Spleen (tissue), 11 donors: ENCODE measurements at regions not wholly inside any gene's neighbourhood (a gene's known extent, or its start where the extent isn't known, plus 50 kb on each side); places are given as distances from the start of the nearest gene placed in this dataset.
A peak's percentile ranks its signal among the peaks of the same experiment; 100 is the strongest.

Experiments used
- DNase-seq: peaks from one replicate; pipeline ENCODE4 v3.0.0-alpha.2; 2020
- H3K27ac ChIP-seq, 8 donors: fragments of 200-600 bp; sonication (generic) in 7 of 8; 1 replicate in 4 of 8; 2 replicates in 4 of 8; pipeline versions ENCODE4 v1.5.0 to v1.8.0; 2016 to 2021; ENCODE audit warnings: inconsistent platforms in 4 of 8, mild to moderate bottlenecking in 4 of 8, moderate library complexity in 1 of 8
- H3K27me3 ChIP-seq, 7 donors: fragments of 200-600 bp; sonication (generic) in 6 of 7; replicated peaks in 1 of 7; 1 replicate in 4 of 7; 2 replicates in 3 of 7; pipeline versions ENCODE4 v1.5.0 to v1.8.0; 2016 to 2021; ENCODE audit warnings: inconsistent platforms in 3 of 7, mild to moderate bottlenecking in 1 of 7
- H3K36me3 ChIP-seq, 6 donors: fragments of 200-600 bp; sonication (generic) in 5 of 6; 1 replicate in 4 of 6; 2 replicates in 2 of 6; pipeline versions ENCODE4 v1.5.0 to v1.8.0; 2016 to 2021; ENCODE audit warnings: inconsistent platforms in 2 of 6
- H3K4me1 ChIP-seq, 6 donors: fragments of 200-600 bp; sonication (generic) in 5 of 6; 1 replicate in 3 of 6; 2 replicates in 3 of 6; pipeline versions ENCODE4 v1.5.0 to v1.8.0; 2016 to 2021; ENCODE audit warnings: inconsistent platforms in 3 of 6
- H3K4me3 ChIP-seq, 8 donors: fragments of 200-600 bp; sonication (generic) in 7 of 8; 1 replicate in 4 of 8; 2 replicates in 4 of 8; pipeline versions ENCODE4 v1.5.0 to v1.8.0; 2016 to 2021; ENCODE audit warnings: inconsistent platforms in 4 of 8, mild to moderate bottlenecking in 4 of 8, moderate library complexity in 2 of 8
- H3K9me3 ChIP-seq, 8 donors: fragments of 200-600 bp; sonication (generic) in 7 of 8; 1 replicate in 4 of 8; 2 replicates in 4 of 8; pipeline versions ENCODE4 v1.5.0 to v1.8.0; 2016 to 2021; ENCODE audit warnings: inconsistent platforms in 4 of 8
- POLR2A ChIP-seq, 3 donors: fragments of 450-650 bp; IDR thresholded peaks; one replicate each; pipeline ENCODE4 v1.5.1; 2017; ENCODE audit warnings: antibody characterized with exemption in 3 of 3, mild to moderate bottlenecking in 1 of 3
- POLR2AphosphoS5 ChIP-seq, 3 donors: sonication (generic); formaldehyde crosslinking; IDR thresholded peaks; one replicate each; pipeline ENCODE4 v1.5.1; 2017; ENCODE audit warnings: antibody characterized with exemption in 3 of 3
- WGBS, 5 donors: extraction: QIAGEN DNeasy Blood & Tissue Kit in 3 of 5; methylation state at CpG; one replicate each; pipeline versions ENCODE4 v1.1.5 to v1.1.7; 2013 to 2018; 5-methylcytosine and 5-hydroxymethylcytosine counted together
- intact Hi-C: fragments of 100-400 bp; cut with DNase I; formaldehyde crosslinking; loops from one replicate; pipeline ENCODE4 v1.15.0; 2023; ENCODE audit warnings: low total_unique reads
- TF ChIP-seq, protein P1 (sequence below), 11 experiments: fragments of 200-600 bp in 7 of 11; fragments of 450-650 bp in 4 of 11; sonication (generic) in 4 of 11; IDR thresholded peaks in 8 of 11; conservative IDR thresholded peaks in 3 of 11; 1 replicate in 7 of 11; 2 replicates in 4 of 11; pipeline versions ENCODE4 v1.4.0 to v1.8.0; 2016 to 2021; ENCODE audit warnings: antibody characterized with exemption in 11 of 11, inconsistent platforms in 4 of 11, mild to moderate bottlenecking in 1 of 11
- donor health status: healthy with polysubstance abuse.
- donor health status: DM: no; HTN: no; CAD: no; lungs with moderate emphysema.
- donor health status: DM: no; HTN: no; CAD: no.
- donor health status: Bipolar disorder and iron deficiency.
- donor health status: healthy.
- donor health status: DM: no; HTN: no; CAD: no.
- donor health status: DM: yes; HTN: yes; CAD: no.

DNA sequence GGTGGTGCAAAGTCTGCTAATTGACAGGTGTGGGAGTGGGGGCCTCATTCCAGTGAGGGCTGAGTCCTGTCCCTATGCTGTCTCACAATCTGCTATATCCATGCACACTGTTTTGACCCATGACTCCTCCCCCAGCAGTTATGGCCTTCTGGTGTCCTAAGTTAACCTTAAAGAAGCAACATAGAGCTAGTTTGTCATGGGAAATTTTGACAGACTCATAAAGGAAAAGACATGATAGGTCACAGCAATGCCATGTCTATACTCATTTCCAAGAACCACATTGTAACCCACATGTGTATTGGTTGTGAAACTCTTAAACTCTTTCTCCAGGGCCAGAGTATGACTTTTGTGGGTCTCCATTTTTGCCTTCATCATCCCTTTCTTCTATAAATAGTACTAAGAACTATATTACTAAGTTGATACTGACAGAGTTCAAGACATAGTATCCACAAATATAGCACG, 78.2 kb upstream of the SLC1A4 start:
- no peak for DNase-seq
- Histone ChIP-seq H3K36me3 (no peaks in the 10 kb centered on the region), H3K27ac (no peak overlapping the region), H3K27me3 (no peaks in the 10 kb centered on the region), H3K4me1 (peaks cover 0 to 33% (median 23%) of the 10 kb centered on the region in 6 donors), H3K4me3 (no peak overlapping the region), H3K9me3 (no peaks in the 10 kb centered on the region)
- TF ChIP-seq, protein P1, sequence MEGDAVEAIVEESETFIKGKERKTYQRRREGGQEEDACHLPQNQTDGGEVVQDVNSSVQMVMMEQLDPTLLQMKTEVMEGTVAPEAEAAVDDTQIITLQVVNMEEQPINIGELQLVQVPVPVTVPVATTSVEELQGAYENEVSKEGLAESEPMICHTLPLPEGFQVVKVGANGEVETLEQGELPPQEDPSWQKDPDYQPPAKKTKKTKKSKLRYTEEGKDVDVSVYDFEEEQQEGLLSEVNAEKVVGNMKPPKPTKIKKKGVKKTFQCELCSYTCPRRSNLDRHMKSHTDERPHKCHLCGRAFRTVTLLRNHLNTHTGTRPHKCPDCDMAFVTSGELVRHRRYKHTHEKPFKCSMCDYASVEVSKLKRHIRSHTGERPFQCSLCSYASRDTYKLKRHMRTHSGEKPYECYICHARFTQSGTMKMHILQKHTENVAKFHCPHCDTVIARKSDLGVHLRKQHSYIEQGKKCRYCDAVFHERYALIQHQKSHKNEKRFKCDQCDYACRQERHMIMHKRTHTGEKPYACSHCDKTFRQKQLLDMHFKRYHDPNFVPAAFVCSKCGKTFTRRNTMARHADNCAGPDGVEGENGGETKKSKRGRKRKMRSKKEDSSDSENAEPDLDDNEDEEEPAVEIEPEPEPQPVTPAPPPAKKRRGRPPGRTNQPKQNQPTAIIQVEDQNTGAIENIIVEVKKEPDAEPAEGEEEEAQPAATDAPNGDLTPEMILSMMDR (IDR thresholded peaks at IDR 0.05 in 8 of 11, conservative IDR thresholded peaks at IDR 0.05 in 3 of 11), result no peak
- no peak for TF ChIP-seq POLR2A (IDR thresholded peaks at IDR 0.05)
- TF ChIP-seq POLR2AphosphoS5 (IDR thresholded peaks at IDR 0.05), result no peak
- intact Hi-C loops, result loop anchor here (10.0 kb wide), 2 partner anchors 74 to 254 kb away; partner anchors contain the start of gene SLC1A4
- WGBS, 5 donors, result 43 to 66% (median 61%) methylated on average over 1 of the region's 1 CpG

DNA sequence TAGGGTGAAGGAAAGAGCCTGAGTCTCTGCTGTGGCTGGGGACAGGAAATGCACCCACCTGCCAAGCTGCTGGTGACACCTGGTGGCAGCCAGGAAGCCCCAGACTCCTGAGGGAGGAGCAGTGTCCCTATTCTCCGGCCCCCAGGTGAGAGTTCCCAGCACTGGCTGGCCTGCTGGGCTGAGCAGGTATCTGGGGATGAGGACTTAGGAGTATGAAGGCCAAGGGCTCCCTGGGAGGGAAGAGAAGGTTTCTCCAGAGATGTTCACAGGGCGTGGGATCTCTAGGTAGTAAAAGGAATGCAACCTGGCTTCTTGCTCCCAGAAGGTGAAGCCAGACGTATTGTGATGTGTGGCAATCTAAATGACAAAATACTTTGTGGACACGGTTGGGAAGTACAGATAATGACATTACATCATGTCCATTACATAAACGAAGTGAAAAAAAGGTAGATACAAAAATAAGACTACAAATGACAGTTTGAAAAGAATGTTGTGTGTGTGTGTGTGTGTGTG, 75.8 kb upstream of the SLC1A4 start:
- WGBS, 5 donors, result 37 to 72% (median 57%) methylated on average over 5 of the region's 5 CpGs

GRCh38 chr2:64914247-64914646, 75.0 kb upstream of the SLC1A4 start:
- Histone ChIP-seq H3K4me3 (no peak overlapping the region), H3K27me3 (no peaks in the 10 kb centered on the region), H3K4me1 (peaks cover 11 to 65% (median 49%) of the 10 kb centered on the region in 6 donors), H3K27ac (peak overlapping the region in 3 of 8 donors; percentile 21 to 87 (median 82)), H3K9me3 (no peaks in the 10 kb centered on the region), H3K36me3 (no peaks in the 10 kb centered on the region)
- TF ChIP-seq, protein P1 (IDR thresholded peaks at IDR 0.05 in 8 of 11, conservative IDR thresholded peaks at IDR 0.05 in 3 of 11), result no peak
- TF ChIP-seq POLR2AphosphoS5 (IDR thresholded peaks at IDR 0.05) (no peak), POLR2A (IDR thresholded peaks at IDR 0.05) (no peak)
- intact Hi-C loops, result loop anchor here (10.0 kb wide), 2 partner anchors 71 to 251 kb away; partner anchors contain the start of gene SLC1A4
- DNase-seq, result no peak
- WGBS, 5 donors, result 68 to 81% (median 76%) methylated on average over 9 of the region's 9 CpGs

More for the DNA sequence above, 75.8 kb upstream of the SLC1A4 start:
- peaks cover 7 to 57% (median 45%) of the 10 kb centered on the region in 6 donors for H3K4me1 ChIP-seq
- no peaks in the 10 kb centered on the region for H3K27me3 ChIP-seq
- no peaks in the 10 kb centered on the region for H3K9me3 ChIP-seq
- peak in 1 of 3 donors; percentile 38 for TF ChIP-seq POLR2AphosphoS5 (IDR thresholded peaks at IDR 0.05)
- no peak for TF ChIP-seq POLR2A (IDR thresholded peaks at IDR 0.05)
- TF ChIP-seq, protein P1 (IDR thresholded peaks at IDR 0.05 in 8 of 11, conservative IDR thresholded peaks at IDR 0.05 in 3 of 11), result peak in 4 of 11 experiments; percentile 15 to 38 (median 22)
- intact Hi-C loops, result loop anchor here (10.0 kb wide), 2 partner anchors 71 to 251 kb away; partner anchors contain the start of gene SLC1A4
- no peak for DNase-seq
- H3K27ac ChIP-seq, result no peak overlapping the region
- no peaks in the 10 kb centered on the region for H3K36me3 ChIP-seq
- H3K4me3 ChIP-seq, result no peak overlapping the region

DNA sequence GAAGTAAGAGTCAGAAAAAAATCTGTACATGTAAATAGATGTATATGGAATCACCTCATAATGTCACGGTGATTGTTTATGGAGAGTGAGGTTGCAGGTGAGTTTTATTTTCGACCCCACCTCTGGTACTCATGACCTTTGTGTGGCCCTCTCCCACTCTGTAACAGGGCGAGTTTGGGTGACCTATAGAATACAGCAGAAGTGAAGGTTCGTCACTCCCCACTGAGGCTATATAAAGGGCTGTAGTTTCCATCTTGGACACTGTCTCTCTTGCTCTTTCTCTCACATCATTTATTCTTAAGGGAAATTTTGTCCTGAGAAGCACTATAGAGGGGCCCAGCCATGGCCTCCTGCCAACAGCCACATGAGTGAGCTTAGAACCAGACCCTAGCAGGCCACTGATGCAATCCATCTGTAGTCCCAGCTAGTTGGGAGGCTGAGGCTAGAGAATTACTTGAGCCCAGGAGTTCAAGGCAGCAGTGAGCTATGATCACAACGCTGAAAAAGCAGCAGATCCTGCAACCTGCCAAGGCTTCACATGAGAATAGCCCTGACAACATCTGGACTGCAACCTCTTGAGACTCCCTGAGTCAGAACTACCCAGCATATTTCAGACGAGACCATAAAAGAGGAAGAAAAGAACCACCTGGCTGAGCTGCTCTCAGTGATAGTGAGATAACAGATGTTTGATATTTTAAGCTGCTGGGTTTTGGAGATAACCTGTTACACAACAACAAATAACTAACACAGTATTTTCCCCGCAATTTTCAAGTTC, 74.3 kb upstream of the SLC1A4 start:
- WGBS, 5 donors, result 54 to 62% (median 58%) methylated on average over 7 of the region's 7 CpGs
- DNase-seq, result no peak
- H3K4me1 ChIP-seq, result peaks cover 11 to 72% (median 49%) of the 10 kb centered on the region in 6 donors
- intact Hi-C loops, result loop anchor here (5.0 to 10.0 kb wide), 3 partner anchors 70 to 250 kb away; partner anchors contain the start of gene SLC1A4
- no peaks in the 10 kb centered on the region for H3K36me3 ChIP-seq
- no peaks in the 10 kb centered on the region for H3K9me3 ChIP-seq
- no peaks in the 10 kb centered on the region for H3K27me3 ChIP-seq
- peak overlapping the region in 4 of 8 donors; percentile 23 to 87 (median 80) for H3K27ac ChIP-seq
- no peak overlapping the region for H3K4me3 ChIP-seq
- TF ChIP-seq POLR2AphosphoS5 (IDR thresholded peaks at IDR 0.05) (peak in 1 of 3 donors; percentile 28), POLR2A (IDR thresholded peaks at IDR 0.05) (no peak)
- TF ChIP-seq, protein P1 (IDR thresholded peaks at IDR 0.05 in 8 of 11, conservative IDR thresholded peaks at IDR 0.05 in 3 of 11), result no peak
